ENCODE measurements at regions not wholly inside any gene's neighbourhood (a gene's known extent, or its start where the extent isn't known, plus 50 kb on each side); places are given as distances from the start of the nearest gene placed in this dataset.

DNA sequence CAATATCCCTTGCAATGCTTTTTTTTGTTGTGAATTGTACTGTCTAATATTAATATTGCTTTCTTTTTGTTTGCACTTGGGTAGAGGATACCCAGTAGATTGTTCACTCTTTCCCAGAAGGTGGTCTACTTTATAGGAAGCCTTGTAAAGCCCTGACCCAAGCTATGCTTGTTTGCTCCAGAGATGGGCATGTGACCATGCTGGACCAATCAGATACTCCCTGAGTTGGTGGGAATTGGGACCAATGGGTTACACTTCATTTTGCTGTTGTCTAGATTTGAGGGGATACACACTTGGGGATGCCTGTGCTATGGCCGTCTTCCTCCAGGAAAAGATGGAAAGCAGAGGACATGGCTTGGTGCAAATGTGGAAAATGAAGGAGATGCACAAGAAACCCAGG is 314.3 kb downstream of the DYSF start (continued):
- TF ChIP-seq, protein P1, sequence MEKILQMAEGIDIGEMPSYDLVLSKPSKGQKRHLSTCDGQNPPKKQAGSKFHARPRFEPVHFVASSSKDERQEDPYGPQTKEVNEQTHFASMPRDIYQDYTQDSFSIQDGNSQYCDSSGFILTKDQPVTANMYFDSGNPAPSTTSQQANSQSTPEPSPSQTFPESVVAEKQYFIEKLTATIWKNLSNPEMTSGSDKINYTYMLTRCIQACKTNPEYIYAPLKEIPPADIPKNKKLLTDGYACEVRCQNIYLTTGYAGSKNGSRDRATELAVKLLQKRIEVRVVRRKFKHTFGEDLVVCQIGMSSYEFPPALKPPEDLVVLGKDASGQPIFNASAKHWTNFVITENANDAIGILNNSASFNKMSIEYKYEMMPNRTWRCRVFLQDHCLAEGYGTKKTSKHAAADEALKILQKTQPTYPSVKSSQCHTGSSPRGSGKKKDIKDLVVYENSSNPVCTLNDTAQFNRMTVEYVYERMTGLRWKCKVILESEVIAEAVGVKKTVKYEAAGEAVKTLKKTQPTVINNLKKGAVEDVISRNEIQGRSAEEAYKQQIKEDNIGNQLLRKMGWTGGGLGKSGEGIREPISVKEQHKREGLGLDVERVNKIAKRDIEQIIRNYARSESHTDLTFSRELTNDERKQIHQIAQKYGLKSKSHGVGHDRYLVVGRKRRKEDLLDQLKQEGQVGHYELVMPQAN (conservative IDR thresholded peaks at IDR 0.05) = no peak
- TF ChIP-seq GABPA (IDR thresholded peaks at IDR 0.05; ENCODE audit: low read depth) = no peak

DNA sequence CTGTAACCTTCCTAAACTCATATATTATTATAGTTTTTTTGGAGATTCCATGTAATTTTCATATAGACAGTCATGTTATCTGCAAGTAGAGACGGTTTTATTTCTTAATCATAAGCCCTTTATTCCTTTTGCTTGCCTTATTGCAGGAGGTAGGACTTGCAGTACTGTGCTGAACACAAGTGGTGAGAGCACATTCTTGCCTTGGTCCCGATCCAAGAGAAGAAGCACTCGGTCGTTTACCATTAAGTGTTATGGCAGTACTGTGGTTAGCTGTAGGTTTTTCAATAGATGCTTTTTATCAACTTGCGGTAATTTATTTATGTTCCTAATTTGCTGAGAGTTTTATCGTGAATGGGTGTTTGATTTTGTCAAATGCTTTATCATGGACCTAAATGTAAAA is 305.7 kb downstream of the DYSF start:
- no peaks in the 10 kb centered on the region for H3K79me2 ChIP-seq (ENCODE audit: control insufficient read depth, insufficient read depth, low read length)
- no peak overlapping the region for H3K9ac ChIP-seq (ENCODE audit: control insufficient read depth, insufficient read depth, low read length)
- no peaks in the 10 kb centered on the region for H3K4me1 ChIP-seq (ENCODE audit: control insufficient read depth, insufficient read depth, low read length)
- no peaks in the 10 kb centered on the region for H4K20me1 ChIP-seq (ENCODE audit: control insufficient read depth, insufficient read depth)
- ChIA-PET SMC1A (ENCODE audit: uncharacterized antibody, unreplicated experiment) (no interaction called here), RAD21 (ENCODE audit: unreplicated experiment) (no interaction called here), POLR2A (no interaction called here), CTCF (no interaction called here)
- DNase-seq (ENCODE audit: low read depth, low spot score) (no peak), FAIRE-seq (no peak), ATAC-seq (no peak)
- in situ Hi-C loops (cut with MboI) (no loop called here), intact Hi-C loops (cut with micrococcal nuclease; ENCODE audit: unreplicated experiment) (no loop called here)
- no peaks in the 10 kb centered on the region for H3K36me3 ChIP-seq (ENCODE audit: control insufficient read depth in 2 of 2, insufficient read depth in 2 of 2, low read length in 1 of 2)
- no peaks in the 10 kb centered on the region for H3K27me3 ChIP-seq (replicated peaks in 1 of 2; ENCODE audit: control insufficient read depth in 2 of 2, insufficient read depth in 2 of 2, low read length in 1 of 2)
- H3K4me3 ChIP-seq = no peak overlapping the region
- BruUV-seq (replicated peaks) = no TSS peak
- H3K4me2 ChIP-seq (ENCODE audit: control insufficient read depth, insufficient read depth) = no peak overlapping the region
- H3K27ac ChIP-seq (ENCODE audit: control insufficient read depth, insufficient read depth) = no peak overlapping the region
- WGBS (ENCODE audit: insufficient coverage, insufficient replicate concordance, low lambda C conversion rate, missing lambda C conversion rate) = 42% methylated on average over 6 of the region's 6 CpGs
- H2AFZ ChIP-seq (ENCODE audit: control insufficient read depth, low read depth, low read length) = no peak overlapping the region
- H3K9me3 ChIP-seq (replicated peaks; ENCODE audit: control insufficient read depth, insufficient read depth, low read length) = no peaks in the 10 kb centered on the region
- TF ChIP-seq IRF3 (IDR thresholded peaks at IDR 0.05) (no peak), SMARCA5 (IDR thresholded peaks at IDR 0.05) (no peak), POU2F2 (IDR thresholded peaks at IDR 0.05; ENCODE audit: borderline replicate concordance, low read depth, low read length) (no peak), SUPT20H (IDR thresholded peaks at IDR 0.05; ENCODE audit: borderline replicate concordance, control insufficient read depth, low read depth, low read length) (no peak), ESRRA (IDR thresholded peaks at IDR 0.05; ENCODE audit: low read length) (no peak), TAF1 (IDR thresholded peaks at IDR 0.05; ENCODE audit: borderline replicate concordance, low read depth, low read length) (no peak), FOS (IDR thresholded peaks at IDR 0.05; ENCODE audit: borderline replicate concordance, extremely low read depth, insufficient read length) (no peak), ZSCAN29 (IDR thresholded peaks at IDR 0.05) (no peak), NR2C1 (IDR thresholded peaks at IDR 0.05) (no peak), YBX1 (IDR thresholded peaks at IDR 0.05) (no peak), MYB (IDR thresholded peaks at IDR 0.05; ENCODE audit: borderline replicate concordance, low read depth, low read length) (no peak), EZH2 (IDR thresholded peaks at IDR 0.05; ENCODE audit: borderline replicate concordance, control insufficient read depth, low read depth, low read length) (no peak)
- TF ChIP-seq, protein P2, sequence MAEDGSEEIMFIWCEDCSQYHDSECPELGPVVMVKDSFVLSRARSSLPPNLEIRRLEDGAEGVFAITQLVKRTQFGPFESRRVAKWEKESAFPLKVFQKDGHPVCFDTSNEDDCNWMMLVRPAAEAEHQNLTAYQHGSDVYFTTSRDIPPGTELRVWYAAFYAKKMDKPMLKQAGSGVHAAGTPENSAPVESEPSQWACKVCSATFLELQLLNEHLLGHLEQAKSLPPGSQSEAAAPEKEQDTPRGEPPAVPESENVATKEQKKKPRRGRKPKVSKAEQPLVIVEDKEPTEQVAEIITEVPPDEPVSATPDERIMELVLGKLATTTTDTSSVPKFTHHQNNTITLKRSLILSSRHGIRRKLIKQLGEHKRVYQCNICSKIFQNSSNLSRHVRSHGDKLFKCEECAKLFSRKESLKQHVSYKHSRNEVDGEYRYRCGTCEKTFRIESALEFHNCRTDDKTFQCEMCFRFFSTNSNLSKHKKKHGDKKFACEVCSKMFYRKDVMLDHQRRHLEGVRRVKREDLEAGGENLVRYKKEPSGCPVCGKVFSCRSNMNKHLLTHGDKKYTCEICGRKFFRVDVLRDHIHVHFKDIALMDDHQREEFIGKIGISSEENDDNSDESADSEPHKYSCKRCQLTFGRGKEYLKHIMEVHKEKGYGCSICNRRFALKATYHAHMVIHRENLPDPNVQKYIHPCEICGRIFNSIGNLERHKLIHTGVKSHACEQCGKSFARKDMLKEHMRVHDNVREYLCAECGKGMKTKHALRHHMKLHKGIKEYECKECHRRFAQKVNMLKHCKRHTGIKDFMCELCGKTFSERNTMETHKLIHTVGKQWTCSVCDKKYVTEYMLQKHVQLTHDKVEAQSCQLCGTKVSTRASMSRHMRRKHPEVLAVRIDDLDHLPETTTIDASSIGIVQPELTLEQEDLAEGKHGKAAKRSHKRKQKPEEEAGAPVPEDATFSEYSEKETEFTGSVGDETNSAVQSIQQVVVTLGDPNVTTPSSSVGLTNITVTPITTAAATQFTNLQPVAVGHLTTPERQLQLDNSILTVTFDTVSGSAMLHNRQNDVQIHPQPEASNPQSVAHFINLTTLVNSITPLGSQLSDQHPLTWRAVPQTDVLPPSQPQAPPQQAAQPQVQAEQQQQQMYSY (CRISPR knock-in tag; IDR thresholded peaks at IDR 0.05) = no peak

Data from GM12878 (cell line).